Keratinocyte (primary cell): ENCODE measurements at regions not wholly inside any gene's neighbourhood (a gene's known extent, or its start where the extent isn't known, plus 50 kb on each side); places are given as distances from the start of the nearest gene placed in this dataset.

Experiments
- CTCF ChIP-seq, 3 experiments: IDR thresholded peaks in 1 of 3; conservative IDR thresholded peaks in 1 of 3; optimal IDR thresholded peaks in 1 of 3; 2 replicates in 2 of 3; 3 replicates in 1 of 3; pipeline versions ENCODE3 to v1.5.1; 2011; ENCODE audit warnings: low read length in 3 of 3, mild to moderate bottlenecking in 3 of 3, moderate library complexity in 2 of 3, control low read depth in 1 of 3, inconsistent platforms in 1 of 3; ENCODE audit not compliant: insufficient read depth in 2 of 3; ENCODE audit errors: extremely low read depth in 1 of 3
- EZH2 ChIP-seq: IDR thresholded peaks from one replicate; pipeline ENCODE4 v1.6.1; 2012; ENCODE audit warnings: inconsistent platforms, mild to moderate bottlenecking, low read length, moderate library complexity

GRCh38 chr5:125695996-125696655, 727.1 kb upstream of the GRAMD2B start:
- TF ChIP-seq CTCF (optimal IDR thresholded peaks at IDR 0.05 in 1 of 3, IDR thresholded peaks at IDR 0.05 in 1 of 3, conservative IDR thresholded peaks at IDR 0.05 in 1 of 3; ENCODE audit: extremely low read depth in 1 of 3, insufficient read depth in 2 of 3, low read length in 3 of 3): no peak
- TF ChIP-seq EZH2: no peak
